ENCODE measurements at regions not wholly inside any gene's neighbourhood (a gene's known extent, or its start where the extent isn't known, plus 50 kb on each side); places are given as distances from the start of the nearest gene placed in this dataset.

- WGBS (ENCODE audit: insufficient coverage): no CpG with 5 or more reads among the region's 2 CpGs
- Mint-ChIP-seq H3K9me3 (peaks cover 4 to 19% (median 6%) of the 10 kb centered on the region in 7 donors), H3K4me3 (no peak overlapping the region), H3K36me3 (no peaks in the 10 kb centered on the region), H3K27ac (no peak overlapping the region), H3K4me1 (no peaks in the 10 kb centered on the region), H3K27me3 (ENCODE audit: low read depth in 3 of 3) (no peaks in the 10 kb centered on the region)
- Histone ChIP-seq H3K4me3 (replicated peaks in 1 of 3; ENCODE audit: low read depth in 2 of 3, low read length in 3 of 3) (no peak overlapping the region), H3K36me3 (replicated peaks in 1 of 2; ENCODE audit: control insufficient read depth in 1 of 2, insufficient read depth in 2 of 2, low read length in 2 of 2) (no peaks in the 10 kb centered on the region), H3K79me2 (ENCODE audit: insufficient read depth, low read length) (no peaks in the 10 kb centered on the region), H3K4me2 (replicated peaks; ENCODE audit: extremely low read depth, low read length, poor library complexity, severe bottlenecking) (no peak overlapping the region), H3K4me1 (ENCODE audit: control insufficient read depth in 1 of 2, insufficient read depth in 2 of 2, low read length in 2 of 2) (no peaks in the 10 kb centered on the region), H3K27ac (ENCODE audit: low read depth in 1 of 2, low read length in 2 of 2) (no peak overlapping the region), H3K9me3 (replicated peaks in 1 of 2; ENCODE audit: control insufficient read depth in 1 of 2, insufficient read depth in 1 of 2, low read length in 2 of 2) (peaks cover 16 to 25% of the 10 kb centered on the region in 2 donors), H3K27me3 (ENCODE audit: control insufficient read depth in 2 of 2, insufficient read depth in 2 of 2, low read length in 2 of 2) (no peaks in the 10 kb centered on the region), H2AFZ (ENCODE audit: insufficient read depth, low read depth, low read length, poor library complexity, severe bottlenecking) (no peak overlapping the region), H4K20me1 (ENCODE audit: insufficient read depth, low read length) (no peaks in the 10 kb centered on the region), H3K9ac (ENCODE audit: insufficient read depth, low read length, poor library complexity, severe bottlenecking) (no peak overlapping the region)
- TF ChIP-seq, protein P1, sequence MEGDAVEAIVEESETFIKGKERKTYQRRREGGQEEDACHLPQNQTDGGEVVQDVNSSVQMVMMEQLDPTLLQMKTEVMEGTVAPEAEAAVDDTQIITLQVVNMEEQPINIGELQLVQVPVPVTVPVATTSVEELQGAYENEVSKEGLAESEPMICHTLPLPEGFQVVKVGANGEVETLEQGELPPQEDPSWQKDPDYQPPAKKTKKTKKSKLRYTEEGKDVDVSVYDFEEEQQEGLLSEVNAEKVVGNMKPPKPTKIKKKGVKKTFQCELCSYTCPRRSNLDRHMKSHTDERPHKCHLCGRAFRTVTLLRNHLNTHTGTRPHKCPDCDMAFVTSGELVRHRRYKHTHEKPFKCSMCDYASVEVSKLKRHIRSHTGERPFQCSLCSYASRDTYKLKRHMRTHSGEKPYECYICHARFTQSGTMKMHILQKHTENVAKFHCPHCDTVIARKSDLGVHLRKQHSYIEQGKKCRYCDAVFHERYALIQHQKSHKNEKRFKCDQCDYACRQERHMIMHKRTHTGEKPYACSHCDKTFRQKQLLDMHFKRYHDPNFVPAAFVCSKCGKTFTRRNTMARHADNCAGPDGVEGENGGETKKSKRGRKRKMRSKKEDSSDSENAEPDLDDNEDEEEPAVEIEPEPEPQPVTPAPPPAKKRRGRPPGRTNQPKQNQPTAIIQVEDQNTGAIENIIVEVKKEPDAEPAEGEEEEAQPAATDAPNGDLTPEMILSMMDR (IDR thresholded peaks at IDR 0.05): no peak
- no peak for DNase-seq
- intact Hi-C loops (cut with micrococcal nuclease): no loop called here
Observed at GRCh38 chr21:22044431-22044830, 1046.2 kb downstream of the NCAM2 start.

GRCh38 chr21:22046576-22046975, 1048.4 kb downstream of the NCAM2 start:
- H3K9ac ChIP-seq (ENCODE audit: insufficient read depth, low read length, poor library complexity, severe bottlenecking): no peak overlapping the region
- no peaks in the 10 kb centered on the region for H3K36me3 ChIP-seq (replicated peaks in 1 of 2; ENCODE audit: control insufficient read depth in 1 of 2, insufficient read depth in 2 of 2, low read length in 2 of 2)
- H3K4me3 ChIP-seq (replicated peaks in 1 of 3; ENCODE audit: low read depth in 2 of 3, low read length in 3 of 3): no peak overlapping the region
- no peak overlapping the region for H3K27ac ChIP-seq (ENCODE audit: low read depth in 1 of 2, low read length in 2 of 2)
- H3K27me3 ChIP-seq (ENCODE audit: control insufficient read depth in 2 of 2, insufficient read depth in 2 of 2, low read length in 2 of 2): no peaks in the 10 kb centered on the region
- H2AFZ ChIP-seq (ENCODE audit: insufficient read depth, low read depth, low read length, poor library complexity, severe bottlenecking): no peak overlapping the region
- peaks cover 0 to 4% of the 10 kb centered on the region in 2 donors for H3K9me3 ChIP-seq (replicated peaks in 1 of 2; ENCODE audit: control insufficient read depth in 1 of 2, insufficient read depth in 1 of 2, low read length in 2 of 2)
- no peaks in the 10 kb centered on the region for H4K20me1 ChIP-seq (ENCODE audit: insufficient read depth, low read length)
- no peak overlapping the region for H3K4me3 Mint-ChIP-seq
- intact Hi-C loops (cut with micrococcal nuclease): no loop called here
- H3K4me1 ChIP-seq (ENCODE audit: control insufficient read depth in 1 of 2, insufficient read depth in 2 of 2, low read length in 2 of 2): no peaks in the 10 kb centered on the region
- no peaks in the 10 kb centered on the region for H3K36me3 Mint-ChIP-seq
- H3K27ac Mint-ChIP-seq: no peak overlapping the region
- no peak overlapping the region for H3K4me2 ChIP-seq (replicated peaks; ENCODE audit: extremely low read depth, low read length, poor library complexity, severe bottlenecking)
- TF ChIP-seq, protein P1 (IDR thresholded peaks at IDR 0.05): no peak
- DNase-seq: no peak
- no peaks in the 10 kb centered on the region for H3K4me1 Mint-ChIP-seq
- peaks cover 0 to 4% (median 2%) of the 10 kb centered on the region in 7 donors for H3K9me3 Mint-ChIP-seq
- H3K79me2 ChIP-seq (ENCODE audit: insufficient read depth, low read length): no peaks in the 10 kb centered on the region
- H3K27me3 Mint-ChIP-seq (ENCODE audit: low read depth in 3 of 3): no peaks in the 10 kb centered on the region
